Ovary (tissue), 7 donors: ENCODE measurements at regions not wholly inside any gene's neighbourhood (a gene's known extent, or its start where the extent isn't known, plus 50 kb on each side); places are given as distances from the start of the nearest gene placed in this dataset.

Source experiments
- DNase-seq, 5 donors: peaks; one replicate each; pipeline ENCODE4 v3.0.0-alpha.2; 2019 to 2020
- H3K27ac ChIP-seq, 2 donors: fragments of 200-600 bp; one replicate each; pipeline versions ENCODE4 v1.5.1 to v1.8.0; 2019 to 2022
- H3K27me3 ChIP-seq: fragments of 200-600 bp; one replicate; pipeline ENCODE4 v1.8.0; 2022
- H3K36me3 ChIP-seq: fragments of 200-600 bp; sonication (generic); one replicate; pipeline ENCODE4 v1.5.1; 2019
- H3K4me1 ChIP-seq: one replicate; pipeline ENCODE4 v1.8.1; 2013; ENCODE audit warnings: mild to moderate bottlenecking, moderate library complexity; ENCODE audit not compliant: insufficient read depth
- H3K4me3 ChIP-seq: fragments of 200-600 bp; sonication (generic); one replicate; pipeline ENCODE4 v1.5.1; 2017
- H3K9me3 ChIP-seq, 2 donors: fragments of 200-600 bp in 1 of 2; sonication (generic) in 1 of 2; one replicate each; pipeline versions ENCODE4 v1.5.1 to v1.8.1; 2013 to 2019; ENCODE audit warnings: mild to moderate bottlenecking in 1 of 2, moderate library complexity in 1 of 2
- EP300 ChIP-seq: sonication (generic); formaldehyde crosslinking; IDR thresholded peaks from one replicate; pipeline ENCODE4 v1.6.1; 2017; ENCODE audit warnings: antibody characterized with exemption
- POLR2A ChIP-seq: fragments of 450-650 bp; IDR thresholded peaks from one replicate; pipeline ENCODE4 v1.6.1; 2017; ENCODE audit warnings: antibody characterized with exemption, mild to moderate bottlenecking, moderate library complexity
- WGBS, 3 donors: extraction: QIAGEN DNeasy Blood & Tissue Kit in 1 of 3; methylation state at CpG; one replicate each; pipeline versions ENCODE4 v1.1.5 to v1.1.7; 2013 to 2017; 5-methylcytosine and 5-hydroxymethylcytosine counted together
- intact Hi-C, 4 donors: fragments of 100-400 bp; cut with DNase I; formaldehyde crosslinking; loops; one replicate each; pipeline versions ENCODE4 v1.11.0 to v1.15.1; 2022 to 2023
- TF ChIP-seq, protein P1 (sequence below), 3 donors: fragments of 450-650 bp in 2 of 3; fragments of 200-600 bp in 1 of 3; IDR thresholded peaks; one replicate each; pipeline versions ENCODE4 v1.5.1 to v1.8.0; 2016 to 2022; ENCODE audit warnings: antibody characterized with exemption in 3 of 3, mild to moderate bottlenecking in 1 of 3
- donor health status: DM: no; HTN: no; CAD: no; lungs with moderate emphysema.
- donor health status: DM: no; HTN: no; CAD: no.
- donor health status: Bipolar disorder and iron deficiency.
- donor health status: DM: no; HTN: no; CAD: no.
- donor health status: DM: yes; HTN: yes; CAD: no.

- Histone ChIP-seq H3K36me3 (no peaks in the 10 kb centered on the region), H3K27me3 (no peaks in the 10 kb centered on the region), H3K4me1 (no peaks in the 10 kb centered on the region), H3K9me3 (no peaks in the 10 kb centered on the region), H3K4me3 (no peak overlapping the region), H3K27ac (no peak overlapping the region)
- 28 to 34% (median 29%) methylated on average over 3 of the region's 3 CpGs for WGBS, 3 donors
- no peak for TF ChIP-seq POLR2A
- TF ChIP-seq, protein P1, sequence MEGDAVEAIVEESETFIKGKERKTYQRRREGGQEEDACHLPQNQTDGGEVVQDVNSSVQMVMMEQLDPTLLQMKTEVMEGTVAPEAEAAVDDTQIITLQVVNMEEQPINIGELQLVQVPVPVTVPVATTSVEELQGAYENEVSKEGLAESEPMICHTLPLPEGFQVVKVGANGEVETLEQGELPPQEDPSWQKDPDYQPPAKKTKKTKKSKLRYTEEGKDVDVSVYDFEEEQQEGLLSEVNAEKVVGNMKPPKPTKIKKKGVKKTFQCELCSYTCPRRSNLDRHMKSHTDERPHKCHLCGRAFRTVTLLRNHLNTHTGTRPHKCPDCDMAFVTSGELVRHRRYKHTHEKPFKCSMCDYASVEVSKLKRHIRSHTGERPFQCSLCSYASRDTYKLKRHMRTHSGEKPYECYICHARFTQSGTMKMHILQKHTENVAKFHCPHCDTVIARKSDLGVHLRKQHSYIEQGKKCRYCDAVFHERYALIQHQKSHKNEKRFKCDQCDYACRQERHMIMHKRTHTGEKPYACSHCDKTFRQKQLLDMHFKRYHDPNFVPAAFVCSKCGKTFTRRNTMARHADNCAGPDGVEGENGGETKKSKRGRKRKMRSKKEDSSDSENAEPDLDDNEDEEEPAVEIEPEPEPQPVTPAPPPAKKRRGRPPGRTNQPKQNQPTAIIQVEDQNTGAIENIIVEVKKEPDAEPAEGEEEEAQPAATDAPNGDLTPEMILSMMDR (IDR thresholded peaks at IDR 0.05) = no peak
- TF ChIP-seq EP300 = no peak
- intact Hi-C loops = loop anchor here in 1 of 4 donors (10.0 kb wide), 1 partner anchor 303 kb away; no protein-coding TSS in a partner anchor
- no peak for DNase-seq
Observed at GRCh38 chr7:86932038-86932512, 127.4 kb downstream of the ELAPOR2 start.

- Histone ChIP-seq H3K27ac (no peak overlapping the region), H3K9me3 (no peaks in the 10 kb centered on the region), H3K4me3 (no peak overlapping the region), H3K27me3 (no peaks in the 10 kb centered on the region), H3K36me3 (no peaks in the 10 kb centered on the region), H3K4me1 (no peaks in the 10 kb centered on the region)
- TF ChIP-seq, protein P1 (IDR thresholded peaks at IDR 0.05) = no peak
- 78 to 87% (median 80%) methylated on average over 2 of the region's 2 CpGs for WGBS, 3 donors
- no peak for DNase-seq
- intact Hi-C loops = loop anchor here in 1 of 4 donors (10.0 kb wide), 1 partner anchor 303 kb away; no protein-coding TSS in a partner anchor
Observed at GRCh38 chr7:86931439-86931838, 128.0 kb downstream of the ELAPOR2 start.

GRCh38 chr7:86930554-86931307 is 128.7 kb downstream of the ELAPOR2 start:
- DNase-seq = no peak
- Histone ChIP-seq H3K27ac (no peak overlapping the region), H3K36me3 (no peaks in the 10 kb centered on the region), H3K4me3 (no peak overlapping the region), H3K4me1 (no peaks in the 10 kb centered on the region), H3K9me3 (no peaks in the 10 kb centered on the region), H3K27me3 (no peaks in the 10 kb centered on the region)
- TF ChIP-seq POLR2A (no peak), EP300 (no peak)
- TF ChIP-seq, protein P1 (IDR thresholded peaks at IDR 0.05) = no peak
- WGBS, 3 donors = 89 to 90% (median 89%) methylated on average over 5 of the region's 5 CpGs
- intact Hi-C loops = loop anchor here in 1 of 4 donors (10.0 kb wide), 1 partner anchor 304 kb away; no protein-coding TSS in a partner anchor

DNA sequence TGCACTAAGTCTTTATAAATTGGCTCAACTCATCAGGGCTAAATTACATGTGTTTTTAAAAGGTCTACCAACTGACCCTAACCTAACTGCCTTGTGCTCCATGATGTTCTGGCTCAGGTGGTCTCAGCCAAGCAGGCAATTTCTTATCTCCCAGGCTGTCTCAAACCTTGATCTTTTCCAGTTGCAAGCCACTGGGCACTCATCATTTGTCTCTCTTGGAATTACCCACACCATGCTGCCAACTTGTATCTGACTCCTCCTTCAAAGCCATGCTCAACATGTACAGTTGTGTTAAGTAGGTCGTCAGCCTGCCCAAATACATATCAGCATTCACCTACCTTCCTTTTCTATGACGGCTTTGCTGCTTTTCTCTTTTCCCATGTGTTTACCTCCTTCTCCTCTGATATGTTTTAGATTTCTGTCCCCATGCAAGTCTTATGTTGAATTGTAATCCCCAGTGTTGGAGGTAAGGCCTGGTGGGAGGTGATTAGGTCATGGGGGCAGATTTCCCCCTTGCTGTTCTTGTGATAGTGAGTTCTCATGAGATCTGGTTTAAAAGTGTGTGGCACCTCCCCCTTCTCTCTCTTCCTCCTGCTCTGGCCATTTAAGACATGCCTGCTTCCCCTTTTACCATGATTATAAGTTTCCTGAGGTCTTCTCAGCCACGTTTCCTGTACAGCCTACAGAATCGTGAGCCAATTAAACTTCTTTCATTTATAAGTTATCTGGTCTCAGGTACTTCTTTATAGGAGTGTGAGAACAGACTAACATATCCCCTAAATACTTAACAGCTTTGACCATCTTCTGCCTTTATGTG is 130.0 kb downstream of the ELAPOR2 start:
- intact Hi-C loops = loop anchor here in 1 of 4 donors (10.0 kb wide), 1 partner anchor 305 kb away; no protein-coding TSS in a partner anchor
- H3K4me3 ChIP-seq = no peak overlapping the region
- H3K27ac ChIP-seq = no peak overlapping the region
- H3K36me3 ChIP-seq = no peaks in the 10 kb centered on the region
- no peaks in the 10 kb centered on the region for H3K9me3 ChIP-seq
- H3K27me3 ChIP-seq = no peaks in the 10 kb centered on the region
- no peak for DNase-seq
- H3K4me1 ChIP-seq = no peaks in the 10 kb centered on the region
- TF ChIP-seq, protein P1 (IDR thresholded peaks at IDR 0.05) = no peak
- TF ChIP-seq EP300 = no peak
- 75 to 84% (median 76%) methylated on average over 4 of the region's 4 CpGs for WGBS, 3 donors
